CD4-positive, alpha-beta T cell (primary cell): ENCODE measurements at regions not wholly inside any gene's neighbourhood (a gene's known extent, or its start where the extent isn't known, plus 50 kb on each side); places are given as distances from the start of the nearest gene placed in this dataset.

Experiments used
- ATAC-seq: fragments of 200-7000 bp; cut with Tn5 transposase; one replicate; pipeline ENCODE4 v1.10.0; 2022; ENCODE audit warnings: mild to moderate bottlenecking; ENCODE audit not compliant: poor library complexity
- CTCF ChIA-PET: fragments of 350-600 bp; sonication (Branson Sonifier 250); formaldehyde crosslinking; loops from one replicate; lab custom pipeline; 2021; ENCODE audit warnings: antibody characterized with exemption, inconsistent platforms; lab: Charles Lee
- POLR2A ChIA-PET: fragments of 350-600 bp; sonication (Branson Sonifier 250); formaldehyde crosslinking; loops from one replicate; lab custom pipeline; 2021; ENCODE audit warnings: antibody characterized with exemption, inconsistent platforms; lab: Charles Lee
- DNase-seq, 14 experiments: peaks; one replicate each; pipeline ENCODE4 v3.0.0-alpha.2; 2013 to 2020; ENCODE audit warnings: mixed read lengths in 2 of 14
- H3K27ac ChIP-seq, 2 donors: one replicate each; pipeline versions ENCODE4 v1.5.1 to v1.7.0; 2013; ENCODE audit warnings: low read length in 2 of 2, low read depth in 1 of 2, mild to moderate bottlenecking in 1 of 2
- H3K27me3 ChIP-seq, 2 experiments: 1 replicate in 1 of 2; 2 replicates in 1 of 2; pipeline versions ENCODE4 v1.6.1 to v1.7.0; 2013; ENCODE audit warnings: low read length in 2 of 2, control low read depth in 1 of 2, mild to moderate bottlenecking in 1 of 2, moderate library complexity in 1 of 2; ENCODE audit not compliant: insufficient read depth in 2 of 2, control insufficient read depth in 1 of 2
- H3K36me3 ChIP-seq: one replicate; pipeline ENCODE4 v1.6.1; 2013; ENCODE audit warnings: low read length, control low read depth; ENCODE audit not compliant: insufficient read depth
- H3K4me1 ChIP-seq: one replicate; pipeline ENCODE4 v1.6.1; 2013; ENCODE audit warnings: low read length, control low read depth; ENCODE audit not compliant: insufficient read depth
- H3K4me3 ChIP-seq: one replicate; pipeline ENCODE4 v1.5.1; 2013; ENCODE audit warnings: mild to moderate bottlenecking, low read length, moderate library complexity
- H3K9me3 ChIP-seq, 2 experiments: 1 replicate in 1 of 2; 2 replicates in 1 of 2; pipeline versions ENCODE4 v1.6.1 to v1.7.0; 2013; ENCODE audit warnings: low read length in 2 of 2, mild to moderate bottlenecking in 2 of 2, control low read depth in 1 of 2, moderate library complexity in 1 of 2; ENCODE audit not compliant: control insufficient read depth in 1 of 2, insufficient read depth in 1 of 2
- H3K27ac Mint-ChIP-seq: one replicate; pipeline ENCODE4 v1.8.0; 2020; ENCODE audit warnings: mixed read lengths
- H3K27me3 Mint-ChIP-seq: one replicate; pipeline ENCODE4 v1.8.0; 2021; ENCODE audit warnings: mixed read lengths
- H3K36me3 Mint-ChIP-seq: one replicate; pipeline ENCODE4 v1.8.0; 2021; ENCODE audit warnings: low read depth, mixed read lengths
- H3K4me1 Mint-ChIP-seq: one replicate; pipeline ENCODE4 v1.8.0; 2021; ENCODE audit warnings: low read depth, mixed read lengths
- H3K4me3 Mint-ChIP-seq: one replicate; pipeline ENCODE4 v1.8.0; 2020; ENCODE audit warnings: mild to moderate bottlenecking, mixed read lengths
- H3K9me3 Mint-ChIP-seq: one replicate; pipeline ENCODE4 v1.8.0; 2020; ENCODE audit warnings: mixed read lengths
- CTCF ChIP-seq: fragments of 200-600 bp; IDR thresholded peaks from one replicate; pipeline ENCODE4 v1.8.0; 2022; ENCODE audit warnings: antibody characterized with exemption, mild to moderate bottlenecking
- intact Hi-C, 2 experiments: fragments of 100-400 bp; cut with DNase I in 1 of 2; cut with micrococcal nuclease in 1 of 2; formaldehyde crosslinking; loops; one replicate each; pipeline versions ENCODE4 v1.15.1 to v1.9.0; 2023 to 2025; cut with DNase I, micrococcal nuclease

- no peaks in the 10 kb centered on the region for H3K36me3 ChIP-seq
- Mint-ChIP-seq H3K9me3 (peaks cover 7% of the 10 kb centered on the region), H3K36me3 (no peaks in the 10 kb centered on the region), H3K4me1 (no peaks in the 10 kb centered on the region), H3K27me3 (no peaks in the 10 kb centered on the region), H3K27ac (no peak overlapping the region), H3K4me3 (no peak overlapping the region)
- no peak for TF ChIP-seq CTCF
- no peak overlapping the region for H3K4me3 ChIP-seq
- no peaks in the 10 kb centered on the region for H3K27me3 ChIP-seq
- intact Hi-C loops = no loop called here
- peaks cover 0 to 4% of the 10 kb centered on the region in 2 experiments for H3K9me3 ChIP-seq
- ATAC-seq (no peak), DNase-seq (no peak)
- no peak overlapping the region for H3K27ac ChIP-seq
- ChIA-PET CTCF (no interaction called here), POLR2A (no interaction called here)
- no peaks in the 10 kb centered on the region for H3K4me1 ChIP-seq
These were observed 602.9 kb downstream of the MMUT start for GRCh38 chr6:48860175-48860574.

- no peak overlapping the region for H3K4me3 Mint-ChIP-seq
- no peak for DNase-seq
- intact Hi-C loops = no loop called here
These were observed 603.4 kb downstream of the MMUT start for GRCh38 chr6:48859562-48860123.

GRCh38 chr6:48845219-48845618 lies 617.8 kb downstream of the MMUT start:
- Mint-ChIP-seq H3K4me3 (no peak overlapping the region), H3K4me1 (no peaks in the 10 kb centered on the region), H3K36me3 (no peaks in the 10 kb centered on the region), H3K27me3 (no peaks in the 10 kb centered on the region), H3K27ac (no peak overlapping the region), H3K9me3 (peaks cover 19% of the 10 kb centered on the region)
- H3K9me3 ChIP-seq = peaks cover 6 to 13% of the 10 kb centered on the region in 2 experiments
- no peaks in the 10 kb centered on the region for H3K27me3 ChIP-seq
- no peak overlapping the region for H3K4me3 ChIP-seq
- intact Hi-C loops = no loop called here
- TF ChIP-seq CTCF = no peak
- no peaks in the 10 kb centered on the region for H3K4me1 ChIP-seq
- H3K27ac ChIP-seq = no peak overlapping the region
- no peaks in the 10 kb centered on the region for H3K36me3 ChIP-seq
- ATAC-seq (no peak), DNase-seq (no peak)
- CTCF ChIA-PET = no interaction called here
- POLR2A ChIA-PET = no interaction called here

More at GRCh38 chr6:48859562-48860123, 603.4 kb downstream of the MMUT start:
- no peaks in the 10 kb centered on the region for H3K36me3 ChIP-seq
- H3K27me3 Mint-ChIP-seq = no peaks in the 10 kb centered on the region
- TF ChIP-seq CTCF = no peak
- no peaks in the 10 kb centered on the region for H3K27me3 ChIP-seq
- H3K27ac ChIP-seq = no peak overlapping the region
- CTCF ChIA-PET = no interaction called here
- peaks cover 0 to 4% of the 10 kb centered on the region in 2 experiments for H3K9me3 ChIP-seq
- H3K4me3 ChIP-seq = no peak overlapping the region
- no peak for ATAC-seq
- no peaks in the 10 kb centered on the region for H3K4me1 ChIP-seq
- no peaks in the 10 kb centered on the region for H3K4me1 Mint-ChIP-seq
- H3K9me3 Mint-ChIP-seq = peaks cover 7% of the 10 kb centered on the region
- no peak overlapping the region for H3K27ac Mint-ChIP-seq
- POLR2A ChIA-PET = no interaction called here
- H3K36me3 Mint-ChIP-seq = no peaks in the 10 kb centered on the region
